ENCODE measurements at regions not wholly inside any gene's neighbourhood (a gene's known extent, or its start where the extent isn't known, plus 50 kb on each side); places are given as distances from the start of the nearest gene placed in this dataset.

DNA sequence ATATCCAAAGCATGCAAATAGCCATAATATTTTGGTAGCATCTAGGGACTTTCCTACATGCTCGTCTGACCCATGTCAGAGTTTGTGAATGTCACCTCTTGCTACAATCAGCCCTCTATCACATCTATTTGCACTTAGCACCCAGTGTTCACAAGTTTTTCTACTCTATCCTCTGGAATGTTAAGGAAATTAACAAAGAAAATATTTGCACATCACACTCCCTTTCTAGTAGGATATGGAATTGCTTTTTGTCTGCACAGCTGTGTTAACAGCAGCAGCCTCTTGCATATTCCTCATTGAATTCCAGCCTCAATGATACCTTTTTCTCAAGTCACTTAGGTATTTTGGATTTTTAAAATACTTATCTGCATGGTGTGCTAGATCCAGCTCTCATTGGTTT, 403.1 kb upstream of the SEMA3C start:
- H3K79me2 ChIP-seq (ENCODE audit: control insufficient read depth, insufficient read depth, low read length), result no peaks in the 10 kb centered on the region
- no peak for FAIRE-seq
- no peak for DNase-seq (ENCODE audit: low read depth, low spot score)
- no peak overlapping the region for H3K9ac ChIP-seq (replicated peaks; ENCODE audit: extremely low read depth, insufficient read depth, low read length)
- no peak overlapping the region for H3K4me3 ChIP-seq (replicated peaks in 1 of 3; ENCODE audit: insufficient read depth in 1 of 3, low read depth in 1 of 3, low read length in 3 of 3)
- H3K4me2 ChIP-seq (ENCODE audit: insufficient read depth, low read length), result no peak overlapping the region
- H3K4me1 ChIP-seq (ENCODE audit: control insufficient read depth, extremely low read depth, insufficient read depth, low read length), result peaks cover under 1% of the 10 kb centered on the region
- CTCF ChIA-PET, result no interaction called here
- no peaks in the 10 kb centered on the region for H4K20me1 ChIP-seq (replicated peaks; ENCODE audit: control insufficient read depth, extremely low read depth, insufficient read depth, low read length)
- no peaks in the 10 kb centered on the region for H3K27me3 ChIP-seq (ENCODE audit: control insufficient read depth in 2 of 2, insufficient read depth in 2 of 2, low read length in 2 of 2)
- BruUV-seq (replicated peaks), result no TSS peak
- no peaks in the 10 kb centered on the region for H3K9me3 ChIP-seq (replicated peaks; ENCODE audit: control insufficient read depth, insufficient read depth, low read length)
- no peaks in the 10 kb centered on the region for H3K9me1 ChIP-seq (replicated peaks; ENCODE audit: control insufficient read depth, extremely low read depth, insufficient read depth, low read length)
- dilution Hi-C loops (cut with MboI; ENCODE audit: extremely low pct_ligation_motif_present, low sequenced_read_pairs) (no loop called here), intact Hi-C loops (cut with micrococcal nuclease) (no loop called here)
- POLR2A ChIA-PET, result no interaction called here
- TF ChIP-seq MYC (IDR thresholded peaks at IDR 0.05; ENCODE audit: low read depth, low read length) (no peak), GATA2 (IDR thresholded peaks at IDR 0.05; ENCODE audit: insufficient read depth, insufficient read length, low read depth, low read length) (no peak), FOS (IDR thresholded peaks at IDR 0.05; ENCODE audit: borderline replicate concordance, insufficient read depth, low read length) (no peak), EZH2 (IDR thresholded peaks at IDR 0.05; ENCODE audit: borderline replicate concordance, low read depth, low read length, severe bottlenecking) (no peak), POLR2A (IDR thresholded peaks at IDR 0.05; ENCODE audit: low read depth, low read length) (no peak), POLR2AphosphoS5 (IDR thresholded peaks at IDR 0.05; ENCODE audit: insufficient read depth, low read depth, low read length) (no peak), JUN (IDR thresholded peaks at IDR 0.05; ENCODE audit: borderline replicate concordance, insufficient read depth, insufficient read length, low read depth) (no peak)
- TF ChIP-seq, protein P1, sequence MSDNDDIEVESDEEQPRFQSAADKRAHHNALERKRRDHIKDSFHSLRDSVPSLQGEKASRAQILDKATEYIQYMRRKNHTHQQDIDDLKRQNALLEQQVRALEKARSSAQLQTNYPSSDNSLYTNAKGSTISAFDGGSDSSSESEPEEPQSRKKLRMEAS (IDR thresholded peaks at IDR 0.05; ENCODE audit: insufficient read depth, insufficient read length), result no peak
- TF ChIP-seq, protein P2, sequence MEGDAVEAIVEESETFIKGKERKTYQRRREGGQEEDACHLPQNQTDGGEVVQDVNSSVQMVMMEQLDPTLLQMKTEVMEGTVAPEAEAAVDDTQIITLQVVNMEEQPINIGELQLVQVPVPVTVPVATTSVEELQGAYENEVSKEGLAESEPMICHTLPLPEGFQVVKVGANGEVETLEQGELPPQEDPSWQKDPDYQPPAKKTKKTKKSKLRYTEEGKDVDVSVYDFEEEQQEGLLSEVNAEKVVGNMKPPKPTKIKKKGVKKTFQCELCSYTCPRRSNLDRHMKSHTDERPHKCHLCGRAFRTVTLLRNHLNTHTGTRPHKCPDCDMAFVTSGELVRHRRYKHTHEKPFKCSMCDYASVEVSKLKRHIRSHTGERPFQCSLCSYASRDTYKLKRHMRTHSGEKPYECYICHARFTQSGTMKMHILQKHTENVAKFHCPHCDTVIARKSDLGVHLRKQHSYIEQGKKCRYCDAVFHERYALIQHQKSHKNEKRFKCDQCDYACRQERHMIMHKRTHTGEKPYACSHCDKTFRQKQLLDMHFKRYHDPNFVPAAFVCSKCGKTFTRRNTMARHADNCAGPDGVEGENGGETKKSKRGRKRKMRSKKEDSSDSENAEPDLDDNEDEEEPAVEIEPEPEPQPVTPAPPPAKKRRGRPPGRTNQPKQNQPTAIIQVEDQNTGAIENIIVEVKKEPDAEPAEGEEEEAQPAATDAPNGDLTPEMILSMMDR (IDR thresholded peaks at IDR 0.05; ENCODE audit: extremely low read depth in 1 of 2, insufficient read depth in 1 of 2, low read depth in 1 of 2, low read length in 2 of 2), result no peak
- no peak overlapping the region for H2AFZ ChIP-seq (ENCODE audit: low read depth, low read length)
- H3K27ac ChIP-seq (ENCODE audit: insufficient read depth, low read depth, low read length), result no peak overlapping the region
- H3K36me3 ChIP-seq (ENCODE audit: control insufficient read depth in 2 of 2, extremely low read depth in 1 of 2, insufficient read depth in 2 of 2, low read length in 2 of 2), result no peaks in the 10 kb centered on the region
